ENCODE measurements at regions not wholly inside any gene's neighbourhood (a gene's known extent, or its start where the extent isn't known, plus 50 kb on each side); places are given as distances from the start of the nearest gene placed in this dataset.

GRCh38 chr5:8050616-8051175, 181.7 kb downstream of the MTRR start:
- DNase-seq: no peak

GRCh38 chr5:8053270-8053669, 184.3 kb downstream of the MTRR start:
- DNase-seq: no peak

GRCh38 chr5:8057769-8058168, 188.8 kb downstream of the MTRR start:
- DNase-seq: no peak

GRCh38 chr5:8058616-8059190, 189.8 kb downstream of the MTRR start:
- no peak for DNase-seq

GRCh38 chr5:8059337-8059736, 190.4 kb downstream of the MTRR start:
- no peak for DNase-seq

GRCh38 chr5:8060235-8060952, 191.4 kb downstream of the MTRR start:
- DNase-seq: no peak

- no peak for DNase-seq
These were observed 192.0 kb downstream of the MTRR start for GRCh38 chr5:8060953-8061429.

- DNase-seq: no peak
These were observed 193.6 kb downstream of the MTRR start for GRCh38 chr5:8062521-8062920.

GRCh38 chr5:8068078-8068477, 199.1 kb downstream of the MTRR start:
- no peak for DNase-seq

- DNase-seq: no peak
These were observed 201.2 kb downstream of the MTRR start for GRCh38 chr5:8070138-8070537.

- no peak for DNase-seq
These were observed 210.1 kb downstream of the MTRR start for GRCh38 chr5:8079056-8079455.

- DNase-seq: no peak
These were observed 212.2 kb downstream of the MTRR start for GRCh38 chr5:8081179-8081578.

GRCh38 chr5:8093669-8094068, 224.7 kb downstream of the MTRR start:
- no peak for DNase-seq

GRCh38 chr5:8094304-8094703, 225.4 kb downstream of the MTRR start:
- no peak for DNase-seq

- DNase-seq: no peak
These were observed 228.2 kb downstream of the MTRR start for GRCh38 chr5:8097146-8097545.

GRCh38 chr5:8098081-8098480, 229.1 kb downstream of the MTRR start:
- no peak for DNase-seq

GRCh38 chr5:8102714-8103113, 233.8 kb downstream of the MTRR start:
- DNase-seq: no peak

- DNase-seq: no peak
These were observed 245.8 kb downstream of the MTRR start for GRCh38 chr5:8114597-8115266.

GRCh38 chr5:8123559-8123958, 254.6 kb downstream of the MTRR start:
- no peak for DNase-seq

- DNase-seq: no peak
These were observed 265.7 kb downstream of the MTRR start for GRCh38 chr5:8134609-8135008.

GRCh38 chr5:8135742-8136141, 266.8 kb downstream of the MTRR start:
- no peak for DNase-seq

- DNase-seq: no peak
These were observed 267.3 kb downstream of the MTRR start for GRCh38 chr5:8136271-8136670.

GRCh38 chr5:8137941-8138550, 269.1 kb downstream of the MTRR start:
- no peak for DNase-seq

GRCh38 chr5:8138884-8139283, 269.9 kb downstream of the MTRR start:
- no peak for DNase-seq

Data from activated CD4-positive, CD25-positive, alpha-beta regulatory T cell (primary cell).